ENCODE measurements at regions not wholly inside any gene's neighbourhood (a gene's known extent, or its start where the extent isn't known, plus 50 kb on each side); places are given as distances from the start of the nearest gene placed in this dataset.

DNA sequence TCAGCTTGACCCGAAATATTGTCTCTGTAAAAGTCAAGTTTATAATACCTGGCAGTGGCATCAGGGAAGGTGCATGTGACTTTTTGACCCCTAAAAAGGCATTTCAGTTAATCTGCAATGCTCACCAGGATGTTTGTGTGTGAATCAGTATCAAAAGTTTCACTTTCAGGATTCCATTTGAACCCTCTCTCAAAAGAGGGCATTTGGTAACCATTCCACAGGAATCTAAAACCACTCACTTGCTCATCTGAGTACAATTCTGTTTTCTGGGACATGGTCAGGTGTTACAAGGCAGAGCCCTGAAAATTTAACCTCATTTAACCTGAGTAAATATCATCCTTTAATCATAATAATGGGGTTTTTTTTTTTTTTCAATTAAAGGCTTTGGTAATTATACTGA, 77.9 kb upstream of the KLF7 start:
- TF ChIP-seq, protein P1, sequence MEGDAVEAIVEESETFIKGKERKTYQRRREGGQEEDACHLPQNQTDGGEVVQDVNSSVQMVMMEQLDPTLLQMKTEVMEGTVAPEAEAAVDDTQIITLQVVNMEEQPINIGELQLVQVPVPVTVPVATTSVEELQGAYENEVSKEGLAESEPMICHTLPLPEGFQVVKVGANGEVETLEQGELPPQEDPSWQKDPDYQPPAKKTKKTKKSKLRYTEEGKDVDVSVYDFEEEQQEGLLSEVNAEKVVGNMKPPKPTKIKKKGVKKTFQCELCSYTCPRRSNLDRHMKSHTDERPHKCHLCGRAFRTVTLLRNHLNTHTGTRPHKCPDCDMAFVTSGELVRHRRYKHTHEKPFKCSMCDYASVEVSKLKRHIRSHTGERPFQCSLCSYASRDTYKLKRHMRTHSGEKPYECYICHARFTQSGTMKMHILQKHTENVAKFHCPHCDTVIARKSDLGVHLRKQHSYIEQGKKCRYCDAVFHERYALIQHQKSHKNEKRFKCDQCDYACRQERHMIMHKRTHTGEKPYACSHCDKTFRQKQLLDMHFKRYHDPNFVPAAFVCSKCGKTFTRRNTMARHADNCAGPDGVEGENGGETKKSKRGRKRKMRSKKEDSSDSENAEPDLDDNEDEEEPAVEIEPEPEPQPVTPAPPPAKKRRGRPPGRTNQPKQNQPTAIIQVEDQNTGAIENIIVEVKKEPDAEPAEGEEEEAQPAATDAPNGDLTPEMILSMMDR (IDR thresholded peaks at IDR 0.05; ENCODE audit: insufficient read depth, low read depth, low read length): no peak
- TF ChIP-seq EZH2 (IDR thresholded peaks at IDR 0.05; ENCODE audit: insufficient read depth, low read length): no peak
